Lower lobe of right lung (tissue), 2 donors: ENCODE measurements at regions not wholly inside any gene's neighbourhood (a gene's known extent, or its start where the extent isn't known, plus 50 kb on each side); places are given as distances from the start of the nearest gene placed in this dataset.

Experiments
- ATAC-seq, 2 donors: fragments of 200-7000 bp; cut with Tn5 transposase; one replicate each; pipeline ENCODE4 v1.9.1; 2020 to 2022; ENCODE audit warnings: mild to moderate bottlenecking in 2 of 2, moderate library complexity in 2 of 2
- DNase-seq: peaks from one replicate; pipeline ENCODE4 v3.0.0-alpha.2; 2020
- H3K27ac ChIP-seq: fragments of 200-600 bp; one replicate; pipeline ENCODE4 v1.8.0; 2022
- H3K27me3 ChIP-seq: fragments of 200-600 bp; one replicate; pipeline ENCODE4 v1.8.0; 2022; ENCODE audit warnings: low read depth
- H3K36me3 ChIP-seq: fragments of 200-600 bp; one replicate; pipeline ENCODE4 v1.8.0; 2022; ENCODE audit warnings: mild to moderate bottlenecking
- H3K4me1 ChIP-seq: fragments of 200-600 bp; one replicate; pipeline ENCODE4 v1.8.0; 2022
- H3K4me3 ChIP-seq: fragments of 200-600 bp; one replicate; pipeline ENCODE4 v1.8.0; 2022; ENCODE audit warnings: mild to moderate bottlenecking
- H3K9me3 ChIP-seq: fragments of 200-600 bp; one replicate; pipeline ENCODE4 v1.8.0; 2022
- intact Hi-C: fragments of 100-400 bp; cut with DNase I; formaldehyde crosslinking; loops from one replicate; pipeline ENCODE4 v1.11.0; 2022
- TF ChIP-seq, protein P1 (sequence below): fragments of 200-600 bp; IDR thresholded peaks from one replicate; pipeline ENCODE4 v1.8.0; 2022; ENCODE audit warnings: antibody characterized with exemption, mild to moderate bottlenecking
- donor health status: DM: no; HTN: yes; CAD: no; lungs with severe emphysema.

DNA sequence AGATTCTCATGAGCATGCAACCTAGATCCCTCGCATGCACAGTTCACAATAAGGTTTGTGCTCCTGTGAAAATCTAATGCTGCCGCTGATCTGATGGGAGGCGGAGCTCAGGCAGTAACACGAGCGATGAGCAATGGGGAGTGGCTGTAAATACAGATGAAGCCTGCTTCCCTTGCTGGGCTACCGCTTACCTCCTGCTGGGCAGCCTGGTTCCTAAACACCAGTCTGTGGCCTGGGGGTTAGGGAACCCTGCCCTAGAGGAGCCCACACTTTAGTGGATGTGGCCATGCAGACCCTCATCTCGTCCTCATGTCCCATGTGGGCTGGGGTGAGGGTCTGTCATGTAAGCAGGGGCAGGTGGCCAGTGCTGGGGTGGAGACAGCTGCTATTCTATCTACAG is 417.6 kb downstream of the GLRX3 start:
- Histone ChIP-seq H3K9me3 (no peaks in the 10 kb centered on the region), H3K27me3 (peaks cover 5% of the 10 kb centered on the region), H3K4me1 (no peaks in the 10 kb centered on the region), H3K4me3 (no peak overlapping the region), H3K36me3 (no peaks in the 10 kb centered on the region), H3K27ac (no peak overlapping the region)
- intact Hi-C loops, result no loop called here
- ATAC-seq, result no peak
- no peak for DNase-seq
- TF ChIP-seq, protein P1, sequence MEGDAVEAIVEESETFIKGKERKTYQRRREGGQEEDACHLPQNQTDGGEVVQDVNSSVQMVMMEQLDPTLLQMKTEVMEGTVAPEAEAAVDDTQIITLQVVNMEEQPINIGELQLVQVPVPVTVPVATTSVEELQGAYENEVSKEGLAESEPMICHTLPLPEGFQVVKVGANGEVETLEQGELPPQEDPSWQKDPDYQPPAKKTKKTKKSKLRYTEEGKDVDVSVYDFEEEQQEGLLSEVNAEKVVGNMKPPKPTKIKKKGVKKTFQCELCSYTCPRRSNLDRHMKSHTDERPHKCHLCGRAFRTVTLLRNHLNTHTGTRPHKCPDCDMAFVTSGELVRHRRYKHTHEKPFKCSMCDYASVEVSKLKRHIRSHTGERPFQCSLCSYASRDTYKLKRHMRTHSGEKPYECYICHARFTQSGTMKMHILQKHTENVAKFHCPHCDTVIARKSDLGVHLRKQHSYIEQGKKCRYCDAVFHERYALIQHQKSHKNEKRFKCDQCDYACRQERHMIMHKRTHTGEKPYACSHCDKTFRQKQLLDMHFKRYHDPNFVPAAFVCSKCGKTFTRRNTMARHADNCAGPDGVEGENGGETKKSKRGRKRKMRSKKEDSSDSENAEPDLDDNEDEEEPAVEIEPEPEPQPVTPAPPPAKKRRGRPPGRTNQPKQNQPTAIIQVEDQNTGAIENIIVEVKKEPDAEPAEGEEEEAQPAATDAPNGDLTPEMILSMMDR, result no peak

DNA sequence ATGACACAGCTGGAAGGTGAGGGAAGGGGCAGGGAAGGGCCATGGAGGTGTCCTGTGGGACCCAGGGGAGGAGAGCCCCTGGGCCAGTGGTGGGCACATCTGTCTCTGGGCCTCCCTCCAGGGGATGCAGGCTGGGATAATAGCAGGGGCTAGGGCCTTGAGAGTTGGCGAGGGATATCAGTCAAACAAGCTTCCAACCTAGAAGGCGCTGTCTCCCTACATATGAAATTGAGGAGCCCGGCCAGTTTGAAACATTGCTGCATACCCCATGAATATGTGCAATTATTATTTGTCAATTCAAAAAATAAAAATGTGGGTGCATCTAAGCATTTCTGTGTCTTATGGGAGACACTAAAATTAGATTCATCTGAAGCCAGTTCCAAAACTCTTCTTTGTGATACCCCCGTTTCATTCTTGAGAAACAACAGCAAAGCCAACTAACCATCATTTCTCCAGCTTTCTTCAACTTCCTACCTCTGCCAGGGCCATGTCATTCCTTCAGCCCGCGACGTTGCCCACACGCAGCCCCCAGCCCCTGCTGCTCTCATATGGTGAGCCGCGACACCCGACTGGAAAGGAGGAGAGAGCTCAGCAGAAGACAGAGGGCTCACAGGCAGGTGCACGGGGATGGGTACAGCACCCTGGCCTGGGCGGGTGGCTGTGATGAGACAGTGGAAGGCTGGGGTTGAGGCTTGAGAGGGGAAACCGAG is 418.7 kb downstream of the GLRX3 start:
- ATAC-seq (no peak), DNase-seq (no peak)
- intact Hi-C loops, result no loop called here
- H3K4me3 ChIP-seq, result no peak overlapping the region
- H3K36me3 ChIP-seq, result no peaks in the 10 kb centered on the region
- TF ChIP-seq, protein P1, result no peak
- peaks cover 5% of the 10 kb centered on the region for H3K27me3 ChIP-seq
- no peaks in the 10 kb centered on the region for H3K4me1 ChIP-seq
- no peaks in the 10 kb centered on the region for H3K9me3 ChIP-seq
- no peak overlapping the region for H3K27ac ChIP-seq

DNA sequence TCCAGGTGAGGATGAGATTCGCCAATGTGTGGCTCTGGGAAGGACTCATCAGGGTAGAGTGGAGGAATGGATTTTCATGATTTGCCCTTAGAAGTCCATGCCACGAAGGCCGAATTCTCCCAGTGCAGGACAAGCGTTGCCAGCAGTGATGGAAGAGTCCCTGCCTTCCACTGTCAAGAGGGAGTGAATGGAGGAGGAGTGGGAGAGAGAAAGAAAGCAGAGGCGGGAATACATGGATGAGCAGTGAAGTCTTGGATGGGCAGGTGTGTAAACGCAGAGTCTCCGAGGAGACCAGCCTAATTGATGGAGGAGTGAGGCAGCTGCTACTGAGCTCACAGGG is 419.2 kb downstream of the GLRX3 start:
- Histone ChIP-seq H3K36me3 (no peaks in the 10 kb centered on the region), H3K4me3 (no peak overlapping the region), H3K27ac (no peak overlapping the region), H3K9me3 (no peaks in the 10 kb centered on the region), H3K4me1 (no peaks in the 10 kb centered on the region), H3K27me3 (peaks cover 5% of the 10 kb centered on the region)
- DNase-seq (no peak), ATAC-seq (no peak)
- intact Hi-C loops, result no loop called here
- TF ChIP-seq, protein P1, result no peak

DNA sequence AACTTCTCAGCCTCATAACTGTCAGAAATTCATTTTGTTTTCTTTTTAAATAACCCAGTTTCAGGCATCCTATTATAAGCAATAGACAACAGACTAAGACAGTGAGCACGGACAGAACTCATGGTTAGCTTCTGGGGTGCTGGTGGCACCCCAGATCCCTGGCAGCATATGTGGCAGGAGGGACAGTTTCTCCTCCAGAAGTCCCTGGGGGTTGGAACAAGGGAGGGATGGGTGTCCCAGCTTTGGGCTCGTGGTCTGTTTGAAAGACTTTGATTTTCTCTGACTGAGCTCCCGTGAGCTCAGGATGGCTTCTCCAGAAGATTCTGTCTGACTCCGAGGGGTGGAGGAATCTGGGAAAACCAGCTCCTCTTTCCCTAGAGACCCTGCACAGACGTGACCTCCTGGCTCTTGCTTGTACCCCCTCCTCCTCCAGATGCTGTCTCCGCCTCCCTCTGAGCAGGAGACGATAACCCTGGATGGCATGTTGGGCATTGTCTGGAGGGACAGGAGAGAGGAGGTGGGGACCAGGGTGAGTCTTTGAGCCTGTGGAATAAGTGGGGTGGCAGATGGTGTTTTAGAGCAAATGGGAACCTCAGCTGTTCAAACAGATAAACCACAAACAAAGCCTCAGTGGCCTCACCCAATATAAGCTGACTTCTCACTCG is 421.1 kb downstream of the GLRX3 start:
- ATAC-seq (no peak), DNase-seq (no peak)
- Histone ChIP-seq H3K4me3 (no peak overlapping the region), H3K4me1 (no peaks in the 10 kb centered on the region), H3K36me3 (no peaks in the 10 kb centered on the region), H3K27ac (no peak overlapping the region), H3K27me3 (peaks cover 5% of the 10 kb centered on the region), H3K9me3 (no peaks in the 10 kb centered on the region)
- TF ChIP-seq, protein P1, result no peak
- intact Hi-C loops, result no loop called here

DNA sequence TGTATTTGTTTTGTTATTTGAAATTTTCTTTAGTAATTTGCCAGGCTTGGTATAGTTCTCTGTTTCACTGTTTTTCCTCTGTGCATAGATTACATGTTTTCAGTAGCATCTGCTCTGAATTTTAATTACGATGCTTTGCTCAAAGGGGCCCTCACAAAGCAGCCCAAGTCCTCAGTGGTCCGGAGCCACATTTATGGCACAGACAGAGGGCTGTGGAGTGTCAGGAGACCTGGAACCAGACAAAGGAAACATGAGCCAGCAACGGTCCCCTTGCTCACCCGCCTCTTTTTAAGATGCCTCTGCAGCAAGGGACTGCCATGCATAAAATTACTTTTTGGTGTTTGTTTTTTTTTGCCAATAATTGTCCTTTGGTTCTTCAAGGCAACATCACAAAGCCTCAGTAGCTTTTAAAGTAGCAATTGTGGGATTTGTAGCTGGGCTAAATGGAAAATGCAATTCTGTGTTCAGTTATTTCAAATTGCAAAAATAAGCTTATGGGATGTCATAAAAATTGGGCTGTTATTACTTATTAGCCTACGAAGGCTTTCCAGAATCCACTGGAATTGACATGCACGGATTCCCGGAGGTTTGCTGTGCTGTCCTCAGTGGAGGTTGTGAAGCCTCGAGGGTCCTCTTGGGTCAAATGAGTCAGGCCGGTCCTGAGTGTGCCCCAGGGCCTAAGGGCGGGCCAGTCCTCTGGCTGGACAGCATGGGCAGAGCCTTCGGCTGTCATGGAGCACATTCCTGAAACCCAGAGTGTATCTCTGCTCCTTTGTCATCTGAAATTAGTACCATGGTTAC is 422.8 kb downstream of the GLRX3 start:
- intact Hi-C loops, result no loop called here
- Histone ChIP-seq H3K4me3 (no peak overlapping the region), H3K36me3 (no peaks in the 10 kb centered on the region), H3K27me3 (no peaks in the 10 kb centered on the region), H3K27ac (no peak overlapping the region), H3K9me3 (no peaks in the 10 kb centered on the region), H3K4me1 (no peaks in the 10 kb centered on the region)
- no peak for DNase-seq
- ATAC-seq, result no peak
- TF ChIP-seq, protein P1, result no peak
